ENCODE measurements at regions not wholly inside any gene's neighbourhood (a gene's known extent, or its start where the extent isn't known, plus 50 kb on each side); places are given as distances from the start of the nearest gene placed in this dataset.

DNA sequence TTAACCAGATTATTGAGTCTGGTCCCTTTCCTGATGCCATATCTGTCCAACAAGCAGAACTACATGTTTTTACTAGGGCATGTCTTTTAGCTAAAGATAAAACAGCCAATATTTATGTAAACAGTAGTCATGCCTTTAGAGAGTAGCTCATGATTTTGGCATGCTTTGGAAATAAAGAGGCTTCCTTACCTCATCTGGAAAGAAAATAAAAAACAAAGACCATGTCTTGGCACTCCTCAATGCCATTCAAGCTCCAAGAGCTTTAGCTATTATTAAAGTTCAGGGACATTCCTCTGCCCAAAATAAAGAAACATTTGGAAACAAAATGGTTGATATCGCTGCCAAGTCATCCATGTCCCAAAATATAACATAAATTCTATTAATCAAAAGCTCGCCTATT, 202.4 kb downstream of the URB2 start:
- DNase-seq: no peak

DNA sequence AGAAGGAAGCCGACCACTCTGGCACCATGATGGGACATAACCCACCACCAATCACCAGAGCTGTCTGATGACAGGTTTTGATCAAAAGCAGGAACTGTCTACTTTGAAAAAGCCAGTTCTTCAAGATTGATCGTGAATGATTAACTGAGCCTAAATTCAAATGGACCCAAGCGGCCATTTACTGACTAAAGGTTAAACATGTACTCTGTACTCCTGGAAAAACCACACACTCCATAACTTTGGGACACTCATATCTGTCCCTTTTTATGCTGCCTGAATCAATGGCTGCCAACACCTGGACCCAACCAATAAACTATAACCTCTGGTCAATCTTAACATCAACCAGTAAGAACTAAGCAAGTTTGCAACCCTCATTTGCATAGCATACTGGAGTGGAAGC, 206.6 kb downstream of the URB2 start:
- DNase-seq: no peak

GRCh38 chr1:229834230-229834629, 208.2 kb downstream of the URB2 start:
- DNase-seq: no peak

DNA sequence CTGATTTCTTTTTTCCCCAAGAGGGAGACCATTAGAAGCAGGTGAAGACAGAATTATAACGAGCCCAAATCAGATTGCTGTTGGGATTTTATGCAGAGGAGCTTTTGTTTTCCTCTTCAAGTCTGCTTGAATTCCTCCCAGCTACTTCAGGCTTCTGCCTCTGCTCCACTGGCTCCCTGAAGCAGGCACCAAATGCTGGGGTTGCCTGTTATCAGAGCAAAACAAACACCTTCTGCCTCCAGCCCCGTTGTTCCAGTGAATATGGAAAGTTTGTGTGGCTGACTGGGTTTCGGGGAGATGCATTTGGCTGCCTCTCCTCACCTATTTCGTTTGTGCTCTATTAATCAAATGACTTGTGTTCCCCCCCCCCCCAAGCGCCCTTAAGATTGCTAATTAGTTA, 209.2 kb downstream of the URB2 start:
- no peak for DNase-seq

DNA sequence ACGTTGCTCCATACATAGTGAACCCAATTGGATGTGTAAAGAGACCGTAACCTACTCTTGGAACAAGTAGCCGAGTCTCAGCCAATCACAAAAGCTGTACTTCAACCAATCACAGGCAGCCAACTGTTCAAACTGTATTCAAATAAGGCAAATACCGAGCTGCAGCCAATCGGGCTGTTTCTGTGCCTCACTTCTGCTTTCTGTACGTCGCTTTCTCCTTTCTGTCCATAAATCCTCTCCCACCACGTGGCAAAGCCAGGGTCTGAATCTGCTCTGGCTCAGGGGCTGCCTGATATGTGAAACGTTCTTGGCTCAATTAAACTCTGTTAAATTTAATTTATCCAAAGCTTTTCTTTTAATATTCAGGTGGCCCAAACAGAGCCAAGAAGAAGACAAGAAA, 210.3 kb downstream of the URB2 start:
- no peak for DNase-seq

GRCh38 chr1:229838204-229838603, 212.2 kb downstream of the URB2 start:
- DNase-seq: no peak

- DNase-seq: no peak
Observed at GRCh38 chr1:229839800-229840199, 213.8 kb downstream of the URB2 start.

DNA sequence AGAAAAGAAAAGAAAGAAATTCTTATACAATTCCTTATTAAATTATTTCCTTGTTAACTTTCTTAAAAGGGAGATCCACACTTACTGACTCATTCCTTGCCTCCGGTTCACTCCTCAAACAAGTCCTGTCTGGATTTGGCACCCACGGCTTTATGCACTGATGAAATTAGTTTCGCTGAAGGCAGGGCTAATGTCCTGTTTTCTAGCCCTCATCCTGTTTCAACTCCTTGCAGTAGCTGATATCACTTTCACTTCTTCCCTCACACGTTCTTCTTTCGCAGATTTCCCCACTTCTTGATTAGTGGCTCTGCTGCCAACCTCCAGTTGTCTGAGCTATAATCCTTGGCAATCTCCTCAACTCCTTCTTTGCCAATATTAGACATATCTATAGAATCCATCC, 215.2 kb downstream of the URB2 start:
- DNase-seq: no peak

DNA sequence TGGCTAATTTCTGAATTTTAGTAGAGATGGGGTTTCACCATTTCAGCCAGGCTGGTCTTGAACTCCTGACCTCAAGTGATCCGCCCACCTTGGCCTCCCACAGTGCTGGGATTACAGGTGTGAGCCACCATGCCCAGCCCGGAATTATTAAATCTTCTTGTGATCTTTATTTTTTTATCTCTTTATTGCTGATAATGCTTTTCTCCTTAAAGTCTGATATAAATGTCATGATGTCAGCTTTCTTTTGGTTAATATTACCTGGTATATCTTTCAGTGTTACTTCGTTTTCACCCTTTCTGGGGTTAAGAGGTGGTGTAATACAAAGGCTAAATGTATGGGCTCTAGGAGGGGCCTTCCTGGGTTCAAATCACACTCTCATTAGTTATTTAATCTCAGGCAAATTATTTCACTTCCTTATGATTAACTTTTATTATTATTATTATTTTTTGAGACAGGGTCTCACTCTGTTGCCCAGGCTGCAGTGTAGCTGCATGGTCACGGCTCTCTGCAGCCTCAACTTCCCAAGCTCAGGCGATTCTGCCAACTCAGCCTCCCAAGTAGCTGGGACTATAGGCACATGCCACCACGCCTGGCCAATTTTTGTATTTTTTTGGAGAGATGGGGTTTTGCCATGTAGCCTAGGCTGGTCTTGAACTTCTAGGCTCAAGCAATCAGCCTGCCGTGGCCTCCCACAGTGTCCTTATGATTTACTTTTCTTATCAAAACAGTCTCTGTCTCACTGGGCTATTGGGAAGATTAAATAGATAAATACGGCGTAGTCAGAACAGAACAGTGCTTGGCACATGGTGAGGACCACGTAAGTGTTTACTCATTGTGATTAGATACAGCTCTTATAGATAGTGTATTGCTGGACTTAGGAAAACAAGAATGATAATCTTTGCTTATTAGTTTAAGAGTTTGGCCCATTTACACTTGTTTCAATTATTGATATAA, 216.5 kb downstream of the URB2 start:
- no peak for DNase-seq

DNA sequence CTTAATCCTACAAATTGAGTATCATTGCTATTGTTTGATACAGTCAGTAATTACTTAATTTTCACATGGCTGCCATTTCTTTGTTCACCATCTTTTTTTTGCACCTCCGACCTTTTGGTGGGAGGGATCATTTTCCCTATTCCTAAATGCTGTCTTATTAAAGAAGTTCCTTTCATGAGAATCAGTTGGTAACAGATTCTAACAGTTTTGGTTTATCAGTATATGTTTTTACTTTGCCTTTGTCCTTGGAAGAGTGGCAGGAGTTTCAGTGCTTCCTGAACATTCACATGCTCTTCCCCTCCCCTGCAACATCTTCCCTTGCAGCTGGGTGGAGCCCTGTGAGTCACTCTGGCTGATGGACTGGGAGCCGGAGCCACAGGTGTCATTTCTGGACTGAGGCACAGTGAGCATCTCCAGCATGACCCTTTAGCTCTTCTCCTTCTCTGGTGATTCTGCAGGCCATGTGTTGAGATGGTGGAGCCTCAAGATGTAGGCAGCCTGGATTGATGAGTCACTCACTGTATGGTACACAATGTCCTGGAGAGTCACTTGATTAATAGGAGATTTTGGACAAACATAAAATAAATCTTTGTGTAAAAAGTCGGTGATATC, 217.7 kb downstream of the URB2 start:
- DNase-seq: no peak

GRCh38 chr1:229844675-229845074, 218.6 kb downstream of the URB2 start:
- no peak for DNase-seq

- DNase-seq: no peak
Observed at GRCh38 chr1:229845410-229846138, 219.5 kb downstream of the URB2 start.

GRCh38 chr1:229846351-229846750, 220.3 kb downstream of the URB2 start:
- DNase-seq: no peak

DNA sequence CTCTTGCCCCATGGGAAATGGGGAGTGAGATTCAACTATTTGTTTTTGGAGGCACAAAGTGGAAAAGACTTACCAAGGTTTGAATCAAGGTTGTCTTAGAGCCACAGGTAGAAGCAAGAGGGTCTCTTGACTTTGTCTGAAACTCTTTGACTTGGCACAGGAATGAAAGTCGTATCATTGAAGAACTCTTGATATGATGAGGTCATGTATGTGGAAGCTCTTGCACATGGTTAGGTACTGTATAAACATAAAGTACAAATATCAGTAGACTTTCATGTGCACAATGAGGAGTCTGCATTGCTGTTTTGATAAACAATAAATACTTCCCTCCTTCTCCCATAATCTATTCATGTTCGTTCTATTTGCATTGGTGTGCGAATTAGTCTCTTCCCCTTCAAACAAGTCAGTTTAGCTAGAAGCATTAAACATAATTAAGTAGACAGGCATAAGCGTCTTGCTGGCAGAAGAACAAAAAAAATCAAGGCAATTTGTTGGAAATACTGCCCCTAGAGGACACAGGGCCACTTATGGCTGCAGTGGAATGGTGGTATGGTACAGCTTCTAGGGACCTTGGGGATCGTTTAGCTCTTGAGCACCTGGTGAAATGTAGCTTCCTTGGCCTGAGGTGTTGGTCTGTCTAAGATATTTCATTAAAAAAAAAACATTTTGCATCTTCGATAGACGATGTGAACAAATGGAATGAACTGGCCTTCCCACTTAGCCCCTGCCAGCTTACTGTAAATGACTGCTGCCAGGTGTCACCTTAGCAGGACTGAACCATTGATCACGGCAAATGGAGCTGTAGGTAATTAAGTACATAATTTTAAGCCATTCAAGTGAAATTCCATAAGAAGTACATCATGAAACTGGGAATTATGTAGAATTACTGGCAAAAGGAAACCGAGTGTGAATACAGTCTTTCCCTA, 218.0 kb upstream of the GALNT2 start:
- DNase-seq: no peak

DNA sequence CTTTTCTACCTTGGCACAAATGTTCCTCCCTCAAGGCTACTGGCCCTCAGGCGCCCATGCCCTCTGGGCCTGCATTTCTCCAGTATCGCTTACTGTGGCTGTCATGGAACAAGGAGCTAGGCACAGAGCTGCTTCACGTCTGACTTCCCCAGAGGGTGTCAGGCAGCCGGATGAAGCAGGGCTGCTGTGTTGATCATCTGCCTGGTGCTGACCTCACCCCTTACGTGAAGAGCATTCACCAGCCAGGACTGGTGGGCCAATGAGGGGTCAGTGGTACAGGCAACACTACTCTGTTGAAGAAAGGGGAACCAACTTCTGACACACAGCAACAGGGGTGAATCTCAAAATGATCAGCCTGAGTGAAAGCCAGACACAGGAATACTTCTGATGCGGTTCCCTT, 215.5 kb upstream of the GALNT2 start:
- no peak for DNase-seq

DNA sequence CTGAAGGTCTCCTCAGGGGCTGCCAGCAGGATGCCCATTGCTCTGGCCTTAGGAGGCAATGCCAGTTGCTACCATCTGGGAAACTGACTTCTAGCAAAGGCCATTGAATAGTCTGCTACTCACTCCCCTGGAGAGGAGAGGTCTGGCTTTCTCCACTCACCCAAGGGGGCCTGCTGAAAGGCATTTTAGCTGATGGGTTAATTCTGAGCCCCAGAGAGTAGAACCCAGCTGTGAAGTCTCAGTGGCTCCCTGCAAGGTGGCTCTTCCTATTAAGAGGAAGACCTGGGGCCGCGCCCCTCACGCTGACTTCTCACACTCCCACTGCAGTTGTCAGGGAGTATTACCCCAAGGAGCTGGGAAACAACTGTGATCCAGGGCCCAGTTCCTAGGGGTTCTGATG, 213.3 kb upstream of the GALNT2 start:
- DNase-seq: no peak

DNA sequence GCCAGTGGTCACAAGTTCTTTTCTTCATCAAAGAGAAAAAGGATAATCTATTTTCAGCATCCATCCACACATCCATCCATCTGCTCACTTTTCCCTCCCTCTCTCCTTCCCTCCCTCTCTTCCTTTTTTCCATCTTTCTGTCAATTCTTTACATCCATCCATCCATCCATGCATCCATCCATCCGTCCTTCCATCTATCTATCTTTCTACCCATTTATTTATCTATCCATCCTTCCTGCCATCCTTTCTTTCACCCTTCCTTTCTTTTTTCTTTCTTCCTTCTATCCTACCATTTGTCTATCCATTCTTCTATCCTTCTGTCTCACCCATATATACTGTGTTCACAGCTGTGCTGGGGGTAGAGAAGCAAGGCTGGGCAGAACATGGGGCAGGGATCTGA, 212.4 kb upstream of the GALNT2 start:
- no peak for DNase-seq

DNA sequence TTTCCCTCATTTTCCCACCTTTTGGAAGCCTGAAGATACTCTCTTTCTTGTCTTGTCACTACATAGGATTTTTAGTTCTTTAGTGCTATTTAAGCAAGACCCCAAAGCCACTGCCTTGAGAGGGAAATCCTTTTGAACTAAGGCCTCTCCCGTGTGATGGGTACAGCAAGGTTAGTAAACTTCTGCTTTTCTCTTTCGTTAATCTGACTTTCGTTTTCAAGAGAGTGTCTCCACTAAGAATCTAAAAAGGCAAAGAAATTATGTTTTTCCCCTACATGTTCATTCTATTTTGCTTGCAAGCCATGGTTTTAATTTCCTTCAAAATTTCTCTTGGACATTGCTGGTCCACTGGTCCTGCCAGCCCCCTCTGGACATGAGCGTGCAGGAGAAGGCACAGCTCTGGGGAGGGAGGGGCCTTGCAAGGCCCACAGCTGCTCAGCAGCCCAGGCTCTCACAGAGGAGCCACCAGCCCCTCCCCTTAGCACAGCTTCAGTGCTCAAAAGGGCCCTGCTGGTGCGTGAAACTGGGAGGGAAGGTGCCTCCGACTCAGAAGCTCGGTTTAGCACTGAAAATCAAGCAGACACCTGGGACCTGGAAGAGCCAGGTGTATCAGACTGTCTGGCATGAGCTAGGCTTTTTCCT, 210.9 kb upstream of the GALNT2 start:
- no peak for DNase-seq

- no peak for DNase-seq
Observed at GRCh38 chr1:229857585-229857984, 209.5 kb upstream of the GALNT2 start.

GRCh38 chr1:229859026-229859425, 208.0 kb upstream of the GALNT2 start:
- no peak for DNase-seq

GRCh38 chr1:229860926-229861325, 206.1 kb upstream of the GALNT2 start:
- no peak for DNase-seq
